ENCODE measurements at regions not wholly inside any gene's neighbourhood (a gene's known extent, or its start where the extent isn't known, plus 50 kb on each side); places are given as distances from the start of the nearest gene placed in this dataset.
A peak's percentile ranks its signal among the peaks of the same experiment; 100 is the strongest.
"Not testable (repeated sequence)": the region's sequence is repeated elsewhere in the genome, so short reads cannot be mapped to it uniquely, and the experiment has no call there.

- DNase-seq (ENCODE audit: low read depth, low spot score) = peak; percentile 63
Observed at GRCh38 chr14:87059060-87059839, 933.7 kb downstream of the GALC start.

GRCh38 chr14:87055007-87055406 lies 938.0 kb downstream of the GALC start:
- DNase-seq (ENCODE audit: low read depth, low spot score) = no peak

GRCh38 chr14:87052646-87053225 lies 940.2 kb downstream of the GALC start:
- DNase-seq (ENCODE audit: low read depth, low spot score) = no peak

GRCh38 chr14:87050421-87050820 lies 942.6 kb downstream of the GALC start:
- DNase-seq (ENCODE audit: low read depth, low spot score) = no peak

- peak; percentile 20 for DNase-seq (ENCODE audit: low read depth, low spot score)
Observed at GRCh38 chr14:87049950-87050349, 943.0 kb downstream of the GALC start.

GRCh38 chr14:87046960-87047359 lies 946.0 kb downstream of the GALC start:
- DNase-seq (ENCODE audit: low read depth, low spot score) = no peak

- DNase-seq (ENCODE audit: low read depth, low spot score) = no peak
Observed at GRCh38 chr14:87045956-87046355, 947.0 kb downstream of the GALC start.

- DNase-seq (ENCODE audit: low read depth, low spot score) = no peak
Observed at GRCh38 chr14:87045246-87045645, 947.7 kb downstream of the GALC start.

GRCh38 chr14:87044807-87045206 lies 948.2 kb downstream of the GALC start:
- no peak for DNase-seq (ENCODE audit: low read depth, low spot score)

GRCh38 chr14:87043667-87044200 lies 949.2 kb downstream of the GALC start:
- DNase-seq (ENCODE audit: low read depth, low spot score) = no peak

GRCh38 chr14:87042354-87042753 lies 950.6 kb downstream of the GALC start:
- DNase-seq (ENCODE audit: low read depth, low spot score) = no peak

GRCh38 chr14:87041290-87042020 lies 951.5 kb downstream of the GALC start:
- DNase-seq (ENCODE audit: low read depth, low spot score) = no peak

- DNase-seq (ENCODE audit: low read depth, low spot score) = no peak
Observed at GRCh38 chr14:87034680-87035079, 958.3 kb downstream of the GALC start.

- no peak for DNase-seq (ENCODE audit: low read depth, low spot score)
Observed at GRCh38 chr14:87030197-87030596, 962.8 kb downstream of the GALC start.

GRCh38 chr14:87020106-87020505 lies 972.9 kb downstream of the GALC start:
- DNase-seq (ENCODE audit: low read depth, low spot score) = not testable (repeated sequence)

GRCh38 chr14:87018294-87018693 lies 974.7 kb downstream of the GALC start:
- no peak for DNase-seq (ENCODE audit: low read depth, low spot score)

GRCh38 chr14:87017335-87017734 lies 975.6 kb downstream of the GALC start:
- no peak for DNase-seq (ENCODE audit: low read depth, low spot score)

GRCh38 chr14:87014856-87015255 lies 978.1 kb downstream of the GALC start:
- DNase-seq (ENCODE audit: low read depth, low spot score) = no peak

- DNase-seq (ENCODE audit: low read depth, low spot score) = no peak
Observed at GRCh38 chr14:87013583-87013982, 979.4 kb downstream of the GALC start.

- no peak for DNase-seq (ENCODE audit: low read depth, low spot score)
Observed at GRCh38 chr14:87008965-87009364, 984.0 kb downstream of the GALC start.

GRCh38 chr14:87005280-87005679 lies 987.7 kb downstream of the GALC start:
- no peak for DNase-seq (ENCODE audit: low read depth, low spot score)

- no peak for DNase-seq (ENCODE audit: low read depth, low spot score)
Observed at GRCh38 chr14:87002776-87003175, 990.2 kb downstream of the GALC start.

All from astrocyte of the hippocampus (primary cell).